ENCODE measurements at regions not wholly inside any gene's neighbourhood (a gene's known extent, or its start where the extent isn't known, plus 50 kb on each side); places are given as distances from the start of the nearest gene placed in this dataset.

- no peak for DNase-seq
These were observed 443.0 kb upstream of the MGMT start for GRCh38 chr10:129024046-129024445.

GRCh38 chr10:129025787-129026186, 441.3 kb upstream of the MGMT start:
- DNase-seq: no peak

DNA sequence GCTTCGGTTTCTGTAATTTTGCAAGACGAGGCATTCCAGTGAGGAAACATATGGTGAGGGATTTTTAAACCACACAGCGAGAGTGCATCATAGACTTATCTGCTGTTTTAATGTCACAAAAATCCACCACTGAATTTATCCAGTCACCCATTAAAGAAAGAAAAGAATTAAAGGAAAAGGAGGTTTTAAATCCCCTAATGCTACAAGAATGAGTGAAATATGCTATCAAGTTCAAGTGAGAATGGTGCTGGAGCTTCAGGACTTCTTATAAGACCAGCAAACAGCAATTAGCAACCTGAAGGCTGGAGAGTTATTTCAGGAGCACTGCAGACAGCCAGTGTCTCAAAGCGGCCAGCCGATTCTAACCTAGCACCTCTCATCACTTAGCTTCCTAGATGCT, 439.1 kb upstream of the MGMT start:
- no peak for DNase-seq

- no peak for DNase-seq
These were observed 438.6 kb upstream of the MGMT start for GRCh38 chr10:129028451-129028850.

DNA sequence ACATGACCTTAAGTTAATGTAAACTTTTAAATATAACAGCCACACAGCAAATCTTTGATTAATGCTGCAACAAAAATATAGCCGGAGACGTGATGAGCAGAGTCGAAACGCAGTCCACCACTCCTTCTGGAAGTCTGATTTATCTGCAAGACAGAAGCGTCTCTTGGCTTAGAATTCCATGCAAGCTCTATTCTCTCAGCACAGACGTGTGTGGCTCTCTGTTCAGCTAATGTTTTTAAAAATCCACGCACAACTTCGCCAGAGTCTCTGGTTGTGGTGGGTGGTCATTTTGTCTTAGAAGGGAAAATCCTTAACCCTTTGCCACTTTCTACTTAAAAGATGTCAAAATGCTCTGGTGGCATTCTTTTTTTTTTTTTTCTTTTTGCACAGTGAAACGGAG, 438.0 kb upstream of the MGMT start:
- DNase-seq: no peak

DNA sequence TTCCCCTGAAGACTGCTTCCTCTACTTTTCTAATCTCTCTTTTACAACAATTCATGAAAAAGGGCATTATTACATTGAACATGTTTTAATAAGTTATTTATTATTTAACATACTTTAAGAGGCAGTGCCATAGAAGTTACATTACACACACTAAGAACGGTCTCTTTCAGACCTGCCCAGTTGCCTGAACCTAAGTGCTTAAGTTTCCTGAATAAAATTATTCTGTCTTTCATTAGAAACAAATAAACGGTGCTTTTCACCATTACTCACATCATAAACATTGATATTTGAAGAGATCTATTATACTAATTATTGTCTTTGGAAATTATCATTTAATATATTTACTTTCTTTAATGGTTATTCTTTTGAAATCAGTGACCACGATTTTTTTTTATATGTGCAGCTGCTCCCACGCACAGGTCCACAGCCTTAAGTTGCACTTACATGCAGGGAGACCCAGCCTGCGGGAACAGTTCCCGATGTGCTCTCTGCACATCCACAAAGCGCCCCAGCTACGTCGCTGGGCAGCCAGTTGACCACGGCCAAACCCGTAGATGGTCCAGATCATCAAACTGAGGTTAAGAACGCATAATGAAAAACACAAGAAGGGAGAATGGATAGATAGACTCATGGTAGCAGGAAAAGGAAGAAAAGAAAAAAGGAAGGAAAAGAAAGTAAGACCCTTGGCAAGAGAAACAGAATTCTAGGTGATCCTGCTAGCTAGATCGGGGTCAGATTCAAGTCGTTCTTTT, 437.0 kb upstream of the MGMT start:
- DNase-seq: no peak

GRCh38 chr10:129030603-129030895, 436.5 kb upstream of the MGMT start:
- DNase-seq: no peak

DNA sequence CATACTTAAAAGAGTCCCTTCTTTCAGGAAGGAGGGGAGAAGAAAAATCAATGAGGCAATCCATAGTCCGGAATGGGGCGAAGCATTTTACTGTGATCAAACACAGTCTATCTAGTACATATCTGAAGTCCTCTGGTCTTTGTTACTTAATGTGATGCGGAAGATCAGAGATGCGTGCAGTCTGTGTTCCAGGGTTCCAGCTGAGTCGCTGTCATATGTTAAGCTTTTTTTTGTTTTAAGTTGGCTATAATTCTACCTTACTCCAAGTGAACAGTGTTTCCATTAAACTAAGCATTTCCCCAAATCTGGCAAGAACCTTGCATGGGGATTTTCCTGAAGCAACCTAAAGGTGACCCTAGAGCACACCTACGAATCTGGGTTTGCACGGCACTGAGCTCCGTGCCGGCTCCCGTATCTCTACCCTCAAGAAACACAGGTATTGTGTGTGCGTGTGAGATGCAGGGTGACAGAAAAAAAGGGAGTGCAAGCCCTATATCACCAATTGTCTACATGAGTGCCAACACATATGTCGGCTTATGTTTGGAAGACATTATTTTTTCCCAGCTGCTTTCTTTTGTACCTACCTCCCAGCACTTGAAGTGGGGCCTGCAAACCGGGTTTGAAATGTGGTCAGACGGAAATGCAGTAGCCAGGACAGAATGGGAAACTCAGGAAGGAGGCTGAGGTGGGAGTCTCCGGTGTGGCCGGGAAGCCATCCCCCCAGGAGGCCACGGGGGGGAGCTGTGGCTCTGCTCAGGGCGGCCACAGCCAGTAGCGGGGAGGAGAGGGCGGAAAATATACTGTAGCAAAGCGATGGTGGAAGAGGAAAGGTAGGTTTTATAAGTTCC, 435.8 kb upstream of the MGMT start:
- peak; percentile 66 for DNase-seq

DNA sequence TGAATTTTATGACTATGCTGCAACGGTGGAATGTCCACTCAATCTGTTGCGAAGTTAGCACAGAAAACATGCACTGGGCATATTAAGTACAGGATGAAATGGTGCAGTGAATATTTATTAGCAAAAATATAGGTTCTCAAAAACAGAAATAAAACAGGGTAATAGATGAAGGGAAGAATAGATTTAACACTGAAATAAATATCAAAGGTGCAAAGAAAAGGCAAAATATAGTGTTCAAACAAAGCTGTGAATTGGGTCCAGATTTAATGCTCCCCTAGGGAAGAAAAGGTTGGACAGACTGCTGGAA, 435.2 kb upstream of the MGMT start:
- DNase-seq: no peak

- no peak for DNase-seq
These were observed 434.4 kb upstream of the MGMT start for GRCh38 chr10:129032372-129033313.

GRCh38 chr10:129033340-129033739, 433.7 kb upstream of the MGMT start:
- no peak for DNase-seq

DNA sequence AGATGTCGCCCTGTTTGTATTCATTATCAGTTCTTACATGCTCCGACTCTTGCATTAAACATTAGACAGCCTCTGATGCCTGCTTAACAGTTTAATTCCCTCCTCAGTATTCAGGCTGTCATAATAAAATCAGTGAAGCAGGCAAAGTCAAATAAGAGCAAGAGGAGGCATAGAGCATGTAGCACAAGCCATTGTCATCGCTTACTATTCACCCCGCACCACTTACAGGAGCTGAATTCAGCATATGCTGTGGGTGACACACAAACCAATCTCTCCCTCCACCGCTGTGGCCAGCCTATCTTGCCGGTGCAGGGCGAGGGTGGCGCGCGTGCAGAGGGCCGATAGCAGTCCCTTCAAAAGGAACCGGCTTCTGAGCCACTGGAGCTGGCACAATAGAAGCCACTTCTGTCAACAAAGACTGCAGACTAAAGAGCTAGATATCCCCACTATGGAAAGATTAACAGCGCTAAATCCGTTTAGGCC, 433.2 kb upstream of the MGMT start:
- no peak for DNase-seq

DNA sequence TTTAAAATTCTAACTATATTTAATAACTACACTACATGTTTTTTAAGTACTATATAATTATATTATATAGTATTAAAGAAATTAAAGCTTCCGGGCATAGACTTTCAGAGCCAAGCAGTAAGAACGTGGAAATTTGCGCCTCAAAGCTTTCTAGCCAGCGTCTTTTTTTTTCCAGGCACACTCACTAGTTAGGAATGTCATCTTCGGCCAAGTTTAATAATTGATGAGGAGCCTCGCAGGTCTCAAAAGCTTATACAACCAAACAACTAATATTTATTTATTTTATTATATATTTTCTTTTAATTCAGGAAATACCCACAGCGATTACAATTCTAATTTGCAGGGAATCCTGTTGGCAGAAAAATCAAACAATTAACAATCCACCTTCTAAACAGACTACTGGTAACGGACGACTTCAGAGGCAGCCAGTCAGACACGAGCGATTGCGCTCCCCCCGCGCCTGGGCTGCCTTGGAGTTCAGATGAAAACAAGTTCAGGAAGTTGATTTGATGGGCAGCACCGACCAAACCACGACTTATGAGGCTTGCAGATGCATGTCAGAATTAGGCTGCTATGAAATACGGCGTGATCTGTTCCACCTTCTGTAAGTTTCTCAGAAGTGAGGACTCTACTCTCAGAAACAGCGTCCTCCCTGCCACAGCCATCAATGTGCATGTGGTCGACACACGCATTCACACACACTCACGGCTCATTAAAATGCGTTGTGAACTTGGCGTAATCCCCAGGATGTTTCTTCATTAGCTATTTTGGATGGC, 431.8 kb upstream of the MGMT start:
- no peak for DNase-seq

- DNase-seq: no peak
These were observed 428.5 kb upstream of the MGMT start for GRCh38 chr10:129038522-129038921.

- DNase-seq: no peak
These were observed 427.4 kb upstream of the MGMT start for GRCh38 chr10:129039406-129040370.

DNA sequence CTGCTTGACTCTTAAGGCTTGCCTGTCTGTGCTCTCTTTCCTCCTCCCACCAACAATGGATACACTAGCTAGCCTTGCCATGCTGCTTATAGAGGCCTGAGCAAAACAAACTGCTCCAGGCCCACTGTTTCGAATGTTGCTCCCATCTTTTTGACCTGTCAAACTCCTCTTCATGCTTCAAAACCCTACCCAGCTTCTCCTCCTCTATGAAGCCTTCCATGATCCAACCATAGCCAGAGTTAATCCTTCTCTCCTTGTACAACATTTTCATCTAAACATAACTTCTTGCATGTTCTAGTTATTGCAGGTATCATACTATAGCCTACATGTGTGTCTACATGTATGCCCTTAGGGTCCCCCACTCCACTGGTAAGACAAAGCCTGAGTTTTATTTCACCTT, 426.7 kb upstream of the MGMT start:
- DNase-seq: no peak

DNA sequence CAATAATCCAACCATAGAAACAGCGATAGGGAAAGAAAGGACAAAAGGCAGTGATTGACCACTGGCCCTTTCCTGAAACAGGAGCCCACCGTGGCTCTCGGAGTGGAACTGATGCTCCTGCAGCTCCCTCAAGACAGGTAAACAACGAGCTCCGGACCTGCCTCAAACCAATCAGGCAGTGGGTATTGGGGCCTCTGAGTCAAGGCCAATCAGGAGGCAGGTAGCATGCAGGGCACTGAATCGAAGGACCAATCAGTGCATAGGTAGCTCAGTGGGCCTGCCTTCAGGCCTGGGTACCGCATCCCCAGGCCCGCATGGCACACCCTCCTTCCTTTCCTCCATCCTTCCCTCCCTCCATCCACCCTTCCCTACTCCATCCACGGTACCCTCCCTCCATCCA, 425.1 kb upstream of the MGMT start:
- no peak for DNase-seq

DNA sequence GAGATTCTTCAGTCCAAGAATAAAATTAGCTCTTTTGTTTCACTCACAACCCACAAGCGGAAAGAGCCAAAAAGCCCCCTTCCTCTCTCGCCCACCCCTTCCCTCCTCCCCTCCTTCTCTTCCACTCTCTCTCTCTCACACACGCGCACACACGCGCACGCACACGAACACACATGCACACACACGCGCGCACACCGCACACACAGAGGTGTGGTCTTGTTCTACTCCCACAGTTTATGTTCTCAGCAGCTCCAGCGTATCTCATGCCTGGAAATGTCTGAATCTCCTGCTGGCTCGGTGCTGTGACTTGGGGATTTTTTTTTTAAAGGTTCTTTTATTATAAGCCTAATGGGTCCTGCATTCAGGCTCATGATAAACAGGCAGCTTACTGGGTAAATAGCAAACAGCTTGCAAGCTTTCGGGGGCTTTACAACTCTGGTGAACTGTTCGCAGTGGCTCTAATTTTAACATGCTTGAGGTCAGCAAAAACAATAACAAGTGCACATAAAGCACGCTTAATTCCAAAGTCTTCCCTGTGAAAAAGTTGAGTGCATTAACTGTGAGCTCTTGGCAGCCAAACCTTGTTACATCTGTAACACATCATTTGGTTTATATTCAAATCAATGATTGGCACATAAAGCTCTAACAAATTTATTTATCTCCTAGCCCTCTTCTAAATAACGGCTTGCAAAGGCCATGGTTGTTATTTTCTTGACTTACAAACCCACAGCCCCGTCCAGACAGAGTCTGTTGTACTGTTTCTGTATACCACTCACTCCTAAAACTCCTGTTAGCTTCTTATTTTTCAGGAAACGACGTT, 424.1 kb upstream of the MGMT start:
- no peak for DNase-seq

DNA sequence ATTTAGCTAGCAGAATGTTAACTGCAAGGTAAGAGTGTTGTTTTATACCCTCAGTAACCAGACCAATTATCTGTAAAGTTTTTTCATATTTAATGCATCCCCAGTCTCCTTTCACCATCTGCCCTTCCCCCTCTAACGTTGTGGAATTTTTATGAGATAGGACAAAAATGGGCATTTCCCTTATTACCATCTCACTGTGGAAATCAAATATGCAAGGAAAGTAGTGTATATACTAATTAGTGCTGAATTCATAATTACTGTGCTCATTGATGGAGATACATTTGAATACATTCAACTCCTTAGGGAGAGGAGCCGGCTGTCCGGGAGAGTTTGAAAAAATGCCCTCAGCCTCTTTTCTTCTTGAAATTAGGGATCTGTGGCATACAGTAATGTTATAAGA, 423.4 kb upstream of the MGMT start:
- no peak for DNase-seq

DNA sequence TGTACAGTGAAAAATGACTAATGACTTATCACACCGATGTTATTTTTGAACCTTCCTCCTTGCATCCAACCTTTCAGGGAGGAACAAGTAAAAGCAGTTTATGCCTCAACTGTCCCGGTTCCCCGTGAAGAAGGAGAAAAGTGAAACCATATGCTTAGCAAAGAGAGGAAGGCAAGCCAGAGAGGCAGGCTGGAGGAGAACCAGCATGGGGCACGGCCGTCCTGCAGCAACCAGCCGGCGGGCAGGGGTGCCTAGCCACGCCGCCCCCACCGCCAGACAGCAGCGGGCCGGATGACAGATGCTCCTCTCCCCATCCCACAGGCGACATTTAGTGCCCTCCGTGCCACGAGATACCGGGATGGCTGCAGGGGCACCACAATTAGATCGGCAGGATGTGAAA, 421.4 kb upstream of the MGMT start:
- DNase-seq: no peak
